ENCODE measurements at regions not wholly inside any gene's neighbourhood (a gene's known extent, or its start where the extent isn't known, plus 50 kb on each side); places are given as distances from the start of the nearest gene placed in this dataset.
"Not testable (repeated sequence)": the region's sequence is repeated elsewhere in the genome, so short reads cannot be mapped to it uniquely, and the experiment has no call there.

DNA sequence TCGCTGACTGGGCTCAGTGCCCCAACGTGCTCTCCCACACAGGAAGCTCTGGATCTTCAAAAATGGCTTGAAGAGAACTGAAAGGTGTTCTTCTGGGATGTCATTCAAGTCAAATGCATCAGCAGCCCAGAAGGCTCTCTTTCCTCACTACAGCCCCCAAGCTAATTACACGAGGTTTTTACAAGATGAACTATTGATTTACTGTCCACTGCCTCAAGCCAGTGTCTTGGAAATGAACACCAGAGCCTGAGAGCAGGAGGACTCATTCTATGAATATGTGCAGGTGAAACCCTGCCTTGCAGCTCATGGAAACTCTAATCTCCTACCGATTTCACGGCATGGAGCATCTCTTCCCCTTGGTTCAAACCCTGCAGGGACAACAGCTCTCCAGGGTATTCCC lies 98.9 kb upstream of the CST7 start:
- DNase-seq (ENCODE audit: low read depth), result no peak
- TF ChIP-seq, protein P1, sequence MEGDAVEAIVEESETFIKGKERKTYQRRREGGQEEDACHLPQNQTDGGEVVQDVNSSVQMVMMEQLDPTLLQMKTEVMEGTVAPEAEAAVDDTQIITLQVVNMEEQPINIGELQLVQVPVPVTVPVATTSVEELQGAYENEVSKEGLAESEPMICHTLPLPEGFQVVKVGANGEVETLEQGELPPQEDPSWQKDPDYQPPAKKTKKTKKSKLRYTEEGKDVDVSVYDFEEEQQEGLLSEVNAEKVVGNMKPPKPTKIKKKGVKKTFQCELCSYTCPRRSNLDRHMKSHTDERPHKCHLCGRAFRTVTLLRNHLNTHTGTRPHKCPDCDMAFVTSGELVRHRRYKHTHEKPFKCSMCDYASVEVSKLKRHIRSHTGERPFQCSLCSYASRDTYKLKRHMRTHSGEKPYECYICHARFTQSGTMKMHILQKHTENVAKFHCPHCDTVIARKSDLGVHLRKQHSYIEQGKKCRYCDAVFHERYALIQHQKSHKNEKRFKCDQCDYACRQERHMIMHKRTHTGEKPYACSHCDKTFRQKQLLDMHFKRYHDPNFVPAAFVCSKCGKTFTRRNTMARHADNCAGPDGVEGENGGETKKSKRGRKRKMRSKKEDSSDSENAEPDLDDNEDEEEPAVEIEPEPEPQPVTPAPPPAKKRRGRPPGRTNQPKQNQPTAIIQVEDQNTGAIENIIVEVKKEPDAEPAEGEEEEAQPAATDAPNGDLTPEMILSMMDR (IDR thresholded peaks at IDR 0.05; ENCODE audit: low read length, missing control alignments), result no peak
- H3K4me3 ChIP-seq (replicated peaks; ENCODE audit: low read depth, low read length), result no peak overlapping the region

DNA sequence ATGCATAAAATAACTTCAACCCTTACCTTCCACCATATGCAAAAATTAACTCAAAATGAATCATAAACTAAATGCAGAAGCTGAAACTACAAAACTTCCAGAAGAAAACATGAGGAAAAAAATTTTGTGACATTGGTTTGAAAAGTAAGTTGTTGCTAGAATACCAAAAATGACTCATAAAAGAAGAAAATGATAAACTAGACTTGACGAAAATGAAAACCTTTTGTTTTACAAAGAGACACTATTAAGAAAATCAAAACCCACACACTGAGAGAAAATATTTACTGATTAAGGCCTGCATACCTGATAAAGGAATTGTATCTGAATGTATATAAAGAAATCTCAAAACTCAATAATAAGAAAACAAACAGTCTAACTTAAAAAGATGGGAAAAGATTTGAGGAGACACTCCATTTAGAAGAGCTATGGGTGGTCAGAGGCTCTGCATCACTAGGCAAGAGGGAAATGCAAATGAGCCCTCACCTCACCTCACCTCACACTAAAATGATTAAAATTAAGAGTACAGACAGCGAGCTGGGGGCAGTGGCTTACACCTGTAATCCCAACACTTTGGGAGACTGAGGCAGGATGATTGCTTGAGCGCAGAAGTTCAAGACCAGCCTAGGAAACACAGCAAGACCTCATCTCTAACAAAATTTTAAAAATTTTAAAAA lies 97.6 kb upstream of the CST7 start:
- H3K4me3 ChIP-seq (replicated peaks; ENCODE audit: low read depth, low read length), result no peak overlapping the region
- DNase-seq (ENCODE audit: low read depth), result no peak
- TF ChIP-seq, protein P1 (IDR thresholded peaks at IDR 0.05; ENCODE audit: low read length, missing control alignments), result no peak

DNA sequence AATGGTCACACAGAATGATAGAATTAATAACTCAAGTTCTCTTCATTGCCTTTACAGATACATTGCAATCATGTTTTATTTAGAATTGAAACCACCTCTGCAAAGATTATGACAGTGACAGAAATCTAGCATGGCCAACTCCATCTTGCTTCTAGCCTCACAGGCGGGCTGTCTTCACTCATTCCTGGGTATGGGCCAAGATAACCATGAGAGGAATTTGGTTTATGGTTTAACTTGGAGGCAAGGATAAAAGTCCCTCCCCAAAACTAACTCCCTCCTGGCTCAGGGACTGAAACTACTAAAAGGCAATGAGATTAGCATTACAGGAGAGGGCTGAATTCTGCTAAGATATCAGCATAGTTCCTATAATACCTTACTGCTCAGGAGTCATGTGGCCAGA lies 95.2 kb upstream of the CST7 start:
- H3K4me3 ChIP-seq (replicated peaks; ENCODE audit: low read depth, low read length), result no peak overlapping the region
- DNase-seq (ENCODE audit: low read depth), result no peak
- TF ChIP-seq, protein P1 (IDR thresholded peaks at IDR 0.05; ENCODE audit: low read length, missing control alignments), result no peak

DNA sequence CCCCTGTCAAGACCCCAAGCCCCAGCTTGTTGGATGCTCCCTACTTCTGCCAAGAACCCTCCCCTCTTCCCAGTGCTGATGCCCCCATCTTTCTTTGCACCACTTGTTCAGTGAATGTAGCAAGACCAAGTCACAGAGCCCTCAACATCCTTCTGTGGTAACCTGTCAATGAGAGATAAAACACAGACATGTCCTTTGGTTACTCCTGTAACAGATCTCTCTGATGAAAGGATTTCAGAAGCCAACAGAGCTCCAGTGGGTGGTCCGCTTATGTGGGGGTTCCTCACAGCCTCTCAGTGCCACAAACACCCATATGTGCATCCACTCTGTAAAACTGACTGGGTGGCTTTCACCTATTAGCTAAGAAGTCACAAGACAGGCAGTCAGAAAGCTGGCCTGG lies 93.2 kb upstream of the CST7 start:
- DNase-seq (ENCODE audit: low read depth), result no peak
- TF ChIP-seq, protein P1 (IDR thresholded peaks at IDR 0.05; ENCODE audit: low read length, missing control alignments), result no peak
- H3K4me3 ChIP-seq (replicated peaks; ENCODE audit: low read depth, low read length), result no peak overlapping the region

DNA sequence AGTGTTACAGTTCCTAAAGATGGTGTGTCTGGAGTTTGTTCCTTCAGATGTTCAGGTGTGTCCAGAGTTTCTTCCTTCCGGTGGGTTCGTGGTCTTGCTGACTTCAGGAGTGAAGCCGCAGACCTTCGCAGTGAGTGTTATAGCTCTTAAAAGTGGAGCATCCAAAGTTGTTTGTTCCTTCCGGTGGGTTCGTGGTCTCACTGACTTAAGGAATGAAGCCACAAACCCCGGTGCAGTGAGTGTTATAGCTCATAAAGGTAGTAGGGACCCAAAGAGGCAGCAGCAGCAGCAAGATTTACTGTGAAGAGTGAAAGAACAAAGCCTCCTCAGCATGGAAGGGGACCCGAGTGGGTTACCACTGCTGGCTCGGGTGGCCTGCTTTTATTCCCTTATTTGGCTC lies 90.6 kb upstream of the CST7 start:
- DNase-seq (ENCODE audit: low read depth); H3K4me3 ChIP-seq (replicated peaks; ENCODE audit: low read depth, low read length): not testable (repeated sequence)

DNA sequence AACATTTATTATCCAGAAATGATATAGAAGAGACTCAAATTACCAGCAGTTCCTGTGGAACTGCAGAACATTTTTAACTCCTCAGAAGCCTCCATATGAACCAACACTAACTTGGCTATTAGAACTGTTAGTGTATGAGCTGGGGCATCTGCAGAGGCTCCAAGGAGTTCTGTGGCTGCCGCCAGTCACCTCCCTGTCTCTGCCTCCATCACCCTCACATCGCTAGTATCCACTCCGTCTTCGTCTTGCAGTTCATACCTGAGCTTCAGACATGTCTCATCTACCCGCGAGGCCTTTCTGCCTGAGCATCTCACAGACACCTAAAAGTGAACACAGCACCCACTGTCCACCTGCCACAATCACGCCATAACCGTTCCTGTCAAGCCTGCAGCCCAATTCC lies 89.5 kb upstream of the CST7 start:
- H3K4me3 ChIP-seq (replicated peaks; ENCODE audit: low read depth, low read length), result no peak overlapping the region
- no peak for DNase-seq (ENCODE audit: low read depth)
- TF ChIP-seq, protein P1 (IDR thresholded peaks at IDR 0.05; ENCODE audit: low read length, missing control alignments), result no peak

DNA sequence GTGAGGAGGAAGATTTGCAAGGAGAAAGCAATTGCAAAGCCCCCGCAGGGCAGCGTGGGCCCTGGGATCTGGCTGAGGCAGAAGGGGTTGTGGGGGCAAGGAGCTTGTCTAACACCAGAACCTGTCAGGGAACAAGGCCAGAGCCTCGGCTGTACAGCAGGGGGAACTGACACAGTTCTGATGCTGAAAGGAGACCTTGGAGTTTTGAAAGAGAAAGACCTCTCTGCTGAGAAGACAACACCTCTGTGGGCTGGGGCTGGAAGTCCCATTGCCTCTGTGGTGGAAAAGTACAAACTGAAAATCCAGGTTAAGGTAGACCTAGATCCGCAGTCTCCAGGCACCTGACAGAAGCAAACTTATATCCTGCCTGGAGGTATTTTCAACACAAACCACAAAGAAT lies 86.9 kb upstream of the CST7 start:
- H3K4me3 ChIP-seq (replicated peaks; ENCODE audit: low read depth, low read length), result no peak overlapping the region
- TF ChIP-seq, protein P1 (IDR thresholded peaks at IDR 0.05; ENCODE audit: low read length, missing control alignments), result no peak
- DNase-seq (ENCODE audit: low read depth), result no peak
